Naive thymus-derived CD4-positive, alpha-beta T cell (primary cell): ENCODE measurements at regions not wholly inside any gene's neighbourhood (a gene's known extent, or its start where the extent isn't known, plus 50 kb on each side); places are given as distances from the start of the nearest gene placed in this dataset.

Experiments used
- ATAC-seq: fragments of 150-1000 bp; cut with Tn5 transposase; 2 replicates; pipeline ENCODE4 v1.10.0; 2021; ENCODE audit warnings: mild to moderate bottlenecking, moderate library complexity
- CTCF ChIA-PET: fragments of 350-600 bp; sonication (Branson Sonifier 250); formaldehyde crosslinking; loops from one replicate; lab custom pipeline; 2021; ENCODE audit warnings: antibody characterized with exemption; lab: Charles Lee
- POLR2A ChIA-PET: fragments of 350-600 bp; sonication (Branson Sonifier 250); formaldehyde crosslinking; loops from one replicate; lab custom pipeline; 2021; ENCODE audit warnings: antibody characterized with exemption, inconsistent platforms; lab: Charles Lee
- DNase-seq, 9 donors: peaks; one replicate each; pipeline versions ENCODE4 v3.0.0 to v3.0.0-alpha.2; 2020 to 2022; ENCODE audit warnings: mixed read lengths in 1 of 9
- H3K27ac ChIP-seq: one replicate; pipeline ENCODE4 v1.7.0; 2013; ENCODE audit warnings: mild to moderate bottlenecking, low read depth, low read length, moderate library complexity
- H3K27me3 ChIP-seq, 2 donors: one replicate each; pipeline ENCODE4 v1.7.0; 2013; ENCODE audit warnings: low read length in 2 of 2, mild to moderate bottlenecking in 2 of 2, moderate library complexity in 2 of 2; ENCODE audit not compliant: control insufficient read depth in 2 of 2, insufficient read depth in 2 of 2
- H3K36me3 ChIP-seq, 3 experiments: 1 replicate in 2 of 3; 2 replicates in 1 of 3; pipeline ENCODE4 v1.7.0; 2013; ENCODE audit warnings: low read length in 3 of 3, mild to moderate bottlenecking in 3 of 3, moderate library complexity in 1 of 3; ENCODE audit not compliant: insufficient read depth in 3 of 3, control insufficient read depth in 2 of 3
- H3K4me1 ChIP-seq, 2 donors: one replicate each; pipeline ENCODE4 v1.7.0; 2013; ENCODE audit warnings: low read length in 2 of 2, mild to moderate bottlenecking in 2 of 2, moderate library complexity in 1 of 2; ENCODE audit not compliant: control insufficient read depth in 2 of 2, insufficient read depth in 2 of 2
- H3K4me3 ChIP-seq: 2 replicates; pipeline ENCODE4 v1.7.0; 2013; ENCODE audit warnings: mild to moderate bottlenecking, low read length
- H3K9me3 ChIP-seq, 3 experiments: 1 replicate in 2 of 3; 2 replicates in 1 of 3; pipeline ENCODE4 v1.7.0; 2013; ENCODE audit warnings: low read length in 3 of 3; ENCODE audit not compliant: control insufficient read depth in 2 of 3
- H3K27ac Mint-ChIP-seq, 9 donors: one replicate each; pipeline ENCODE4 v1.8.0; 2020 to 2022; ENCODE audit warnings: mixed read lengths in 9 of 9, mild to moderate bottlenecking in 8 of 9, moderate library complexity in 5 of 9, inconsistent platforms in 2 of 9
- H3K27me3 Mint-ChIP-seq, 5 donors: one replicate each; pipeline ENCODE4 v1.8.0; 2021 to 2022; ENCODE audit warnings: mixed read lengths in 5 of 5, mild to moderate bottlenecking in 1 of 5
- H3K36me3 Mint-ChIP-seq, 5 donors: one replicate each; pipeline ENCODE4 v1.8.0; 2020 to 2022; ENCODE audit warnings: mixed read lengths in 5 of 5, mild to moderate bottlenecking in 3 of 5, inconsistent platforms in 1 of 5
- H3K4me1 Mint-ChIP-seq, 7 donors: one replicate each; pipeline ENCODE4 v1.8.0; 2020 to 2022; ENCODE audit warnings: mixed read lengths in 7 of 7, mild to moderate bottlenecking in 3 of 7, inconsistent platforms in 1 of 7
- H3K4me3 Mint-ChIP-seq, 10 donors: one replicate each; pipeline ENCODE4 v1.8.0; 2020 to 2022; ENCODE audit warnings: mild to moderate bottlenecking in 10 of 10, mixed read lengths in 10 of 10, moderate library complexity in 6 of 10, inconsistent platforms in 2 of 10
- H3K9me3 Mint-ChIP-seq, 11 donors: one replicate each; pipeline ENCODE4 v1.8.0; 2020 to 2022; ENCODE audit warnings: mixed read lengths in 11 of 11, mild to moderate bottlenecking in 4 of 11, inconsistent platforms in 1 of 11, moderate library complexity in 1 of 11
- intact Hi-C, 2 donors: fragments of 100-400 bp; cut with micrococcal nuclease; formaldehyde crosslinking; loops; one replicate each; pipeline ENCODE4 v1.15.1; 2023

GRCh38 chr3:107216229-107216628 is 161.0 kb upstream of the CCDC54 start:
- Mint-ChIP-seq H3K4me1 (peaks cover 0 to 3% (median 0%) of the 10 kb centered on the region in 7 donors), H3K27ac (no peak overlapping the region), H3K36me3 (no peaks in the 10 kb centered on the region), H3K9me3 (peaks cover 0 to 2% (median 0%) of the 10 kb centered on the region in 11 donors), H3K27me3 (peaks cover 0 to 29% (median 5%) of the 10 kb centered on the region in 5 donors), H3K4me3 (no peak overlapping the region)
- ChIA-PET POLR2A (no interaction called here), CTCF (no interaction called here)
- H3K9me3 ChIP-seq, result no peaks in the 10 kb centered on the region
- H3K27me3 ChIP-seq, result no peaks in the 10 kb centered on the region
- no peak for DNase-seq
- H3K4me3 ChIP-seq, result no peak overlapping the region
- intact Hi-C loops, result no loop called here
- H3K36me3 ChIP-seq, result no peaks in the 10 kb centered on the region
- H3K27ac ChIP-seq, result no peak overlapping the region
- no peak for ATAC-seq
- H3K4me1 ChIP-seq, result no peaks in the 10 kb centered on the region

- Histone ChIP-seq H3K27ac (no peak overlapping the region), H3K4me1 (no peaks in the 10 kb centered on the region), H3K27me3 (no peaks in the 10 kb centered on the region), H3K9me3 (no peaks in the 10 kb centered on the region), H3K36me3 (no peaks in the 10 kb centered on the region), H3K4me3 (no peak overlapping the region)
- H3K4me3 Mint-ChIP-seq, result no peak overlapping the region
- ChIA-PET POLR2A (no interaction called here), CTCF (no interaction called here)
- no peak overlapping the region for H3K27ac Mint-ChIP-seq
- intact Hi-C loops, result no loop called here
- ATAC-seq (no peak), DNase-seq (no peak)
- H3K9me3 Mint-ChIP-seq, result peaks cover 0 to 2% (median 0%) of the 10 kb centered on the region in 11 donors
- H3K4me1 Mint-ChIP-seq, result peaks cover 0 to 3% (median 0%) of the 10 kb centered on the region in 7 donors
- peaks cover 0 to 28% (median 5%) of the 10 kb centered on the region in 5 donors for H3K27me3 Mint-ChIP-seq
- H3K36me3 Mint-ChIP-seq, result no peaks in the 10 kb centered on the region
These were observed 160.5 kb upstream of the CCDC54 start for GRCh38 chr3:107216711-107217110.

- no peaks in the 10 kb centered on the region for H3K36me3 ChIP-seq
- no peak for DNase-seq
- Mint-ChIP-seq H3K9me3 (peaks cover 0 to 2% (median 0%) of the 10 kb centered on the region in 11 donors), H3K27ac (no peak overlapping the region), H3K27me3 (peaks cover 0 to 26% (median 5%) of the 10 kb centered on the region in 5 donors), H3K36me3 (no peaks in the 10 kb centered on the region), H3K4me1 (peaks cover 0 to 3% (median 0%) of the 10 kb centered on the region in 7 donors), H3K4me3 (no peak overlapping the region)
- POLR2A ChIA-PET, result no interaction called here
- H3K4me3 ChIP-seq, result no peak overlapping the region
- H3K27me3 ChIP-seq, result no peaks in the 10 kb centered on the region
- intact Hi-C loops, result no loop called here
- ATAC-seq, result no peak
- no peak overlapping the region for H3K27ac ChIP-seq
- no peaks in the 10 kb centered on the region for H3K9me3 ChIP-seq
- H3K4me1 ChIP-seq, result no peaks in the 10 kb centered on the region
- CTCF ChIA-PET, result no interaction called here
These were observed 160.1 kb upstream of the CCDC54 start for GRCh38 chr3:107217172-107217571.

- Histone ChIP-seq H3K36me3 (no peaks in the 10 kb centered on the region), H3K4me3 (no peak overlapping the region), H3K27me3 (no peaks in the 10 kb centered on the region), H3K27ac (no peak overlapping the region), H3K9me3 (no peaks in the 10 kb centered on the region), H3K4me1 (no peaks in the 10 kb centered on the region)
- Mint-ChIP-seq H3K27me3 (peaks cover 0 to 18% (median 8%) of the 10 kb centered on the region in 5 donors), H3K4me3 (no peak overlapping the region), H3K4me1 (no peaks in the 10 kb centered on the region), H3K9me3 (peaks cover 0 to 2% (median 0%) of the 10 kb centered on the region in 11 donors), H3K36me3 (no peaks in the 10 kb centered on the region), H3K27ac (no peak overlapping the region)
- ATAC-seq (no peak), DNase-seq (no peak)
- ChIA-PET POLR2A (no interaction called here), CTCF (no interaction called here)
- intact Hi-C loops, result no loop called here
These were observed 158.4 kb upstream of the CCDC54 start for GRCh38 chr3:107218864-107219269.

GRCh38 chr3:107220538-107220937 is 156.7 kb upstream of the CCDC54 start:
- Histone ChIP-seq H3K9me3 (no peaks in the 10 kb centered on the region), H3K4me3 (no peak overlapping the region), H3K27me3 (no peaks in the 10 kb centered on the region), H3K4me1 (no peaks in the 10 kb centered on the region), H3K27ac (no peak overlapping the region), H3K36me3 (no peaks in the 10 kb centered on the region)
- peaks cover 0 to 19% (median 8%) of the 10 kb centered on the region in 5 donors for H3K27me3 Mint-ChIP-seq
- intact Hi-C loops, result no loop called here
- H3K4me3 Mint-ChIP-seq, result no peak overlapping the region
- CTCF ChIA-PET, result no interaction called here
- ATAC-seq (no peak), DNase-seq (no peak)
- H3K36me3 Mint-ChIP-seq, result no peaks in the 10 kb centered on the region
- H3K9me3 Mint-ChIP-seq, result peaks cover 0 to 2% (median 0%) of the 10 kb centered on the region in 11 donors
- H3K4me1 Mint-ChIP-seq, result no peaks in the 10 kb centered on the region
- POLR2A ChIA-PET, result no interaction called here
- H3K27ac Mint-ChIP-seq, result no peak overlapping the region

GRCh38 chr3:107221856-107222255 is 155.4 kb upstream of the CCDC54 start:
- ATAC-seq, result no peak
- ChIA-PET POLR2A (interaction anchor here (0.7 kb wide), 1 partner anchor 678 kb away, joined by 3 read pairs; no protein-coding TSS in a partner anchor), CTCF (interaction anchor here (0.8 kb wide), 1 partner anchor 14 kb away, joined by 4 read pairs; no protein-coding TSS in a partner anchor)
- H3K4me1 ChIP-seq, result no peaks in the 10 kb centered on the region
- intact Hi-C loops, result no loop called here
- H3K27ac ChIP-seq, result no peak overlapping the region
- H3K27me3 Mint-ChIP-seq, result peaks cover 0 to 24% (median 13%) of the 10 kb centered on the region in 5 donors
- no peaks in the 10 kb centered on the region for H3K36me3 Mint-ChIP-seq
- H3K27me3 ChIP-seq, result no peaks in the 10 kb centered on the region
- DNase-seq, result no peak
- H3K4me1 Mint-ChIP-seq, result no peaks in the 10 kb centered on the region
- H3K4me3 Mint-ChIP-seq, result no peak overlapping the region
- no peaks in the 10 kb centered on the region for H3K9me3 Mint-ChIP-seq
- no peaks in the 10 kb centered on the region for H3K36me3 ChIP-seq
- H3K4me3 ChIP-seq, result no peak overlapping the region
- no peak overlapping the region for H3K27ac Mint-ChIP-seq
- no peaks in the 10 kb centered on the region for H3K9me3 ChIP-seq

GRCh38 chr3:107222907-107223306 is 154.3 kb upstream of the CCDC54 start:
- no peak overlapping the region for H3K4me3 Mint-ChIP-seq
- POLR2A ChIA-PET, result no interaction called here
- Histone ChIP-seq H3K27me3 (no peaks in the 10 kb centered on the region), H3K36me3 (no peaks in the 10 kb centered on the region), H3K9me3 (no peaks in the 10 kb centered on the region), H3K4me1 (no peaks in the 10 kb centered on the region), H3K27ac (no peak overlapping the region), H3K4me3 (no peak overlapping the region)
- no peaks in the 10 kb centered on the region for H3K9me3 Mint-ChIP-seq
- H3K27me3 Mint-ChIP-seq, result peaks cover 0 to 27% (median 13%) of the 10 kb centered on the region in 5 donors
- DNase-seq, result no peak
- H3K4me1 Mint-ChIP-seq, result no peaks in the 10 kb centered on the region
- no peak overlapping the region for H3K27ac Mint-ChIP-seq
- CTCF ChIA-PET, result no interaction called here
- H3K36me3 Mint-ChIP-seq, result no peaks in the 10 kb centered on the region
- no peak for ATAC-seq
- intact Hi-C loops, result no loop called here
